ENCODE measurements at regions not wholly inside any gene's neighbourhood (a gene's known extent, or its start where the extent isn't known, plus 50 kb on each side); places are given as distances from the start of the nearest gene placed in this dataset.
A peak's percentile ranks its signal among the peaks of the same experiment; 100 is the strongest.

- Histone ChIP-seq H2BK12ac (ENCODE audit: insufficient read length, low read depth, low read length) (no peak overlapping the region), H3K4me1 (ENCODE audit: insufficient read depth, low read length) (peaks cover 10% of the 10 kb centered on the region; the same call in 1 of the 2 replicates), H4K8ac (replicated peaks; ENCODE audit: insufficient read length, low read depth, low read length) (no peak overlapping the region), H3K27ac (ENCODE audit: insufficient read length, low read depth, low read length) (no peak overlapping the region), H3K79me2 (ENCODE audit: insufficient read depth, low read length) (no peaks in the 10 kb centered on the region), H2BK120ac (ENCODE audit: low read depth, low read length, poor library complexity, severe bottlenecking) (no peak overlapping the region), H3K23ac (ENCODE audit: insufficient read length, low read depth, low read length) (no peak overlapping the region), H4K91ac (ENCODE audit: insufficient read length, low read depth, low read length) (no peak overlapping the region), H3K9ac (ENCODE audit: extremely low read depth, insufficient read length, low read length) (no peak overlapping the region), H3K79me1 (ENCODE audit: insufficient read depth, low read depth, low read length, poor library complexity, severe bottlenecking) (no peaks in the 10 kb centered on the region), H2BK5ac (ENCODE audit: insufficient read length, low read length) (no peak overlapping the region), H3K4me2 (ENCODE audit: insufficient read depth, insufficient read length, low read length) (no peak overlapping the region), H4K20me1 (ENCODE audit: control insufficient read depth, insufficient read depth, insufficient read length) (no peaks in the 10 kb centered on the region), H3K18ac (ENCODE audit: insufficient read length, low read depth, low read length) (no peak overlapping the region), H3K23me2 (ENCODE audit: insufficient read length, low read depth, low read length, poor library complexity, severe bottlenecking) (no peaks in the 10 kb centered on the region), H2AK5ac (ENCODE audit: insufficient read length, low read length) (no peak overlapping the region), H3K56ac (ENCODE audit: insufficient read length, low read depth, low read length) (no peak overlapping the region), H2AFZ (ENCODE audit: low read length) (no peak overlapping the region), H3K9me3 (ENCODE audit: control insufficient read depth, low read depth, low read length) (no peaks in the 10 kb centered on the region), H4K5ac (ENCODE audit: insufficient read length, low read depth, low read length) (no peak overlapping the region), H3K27me3 (ENCODE audit: insufficient read depth, low read length) (no peaks in the 10 kb centered on the region), H2BK20ac (ENCODE audit: low read depth, low read length, poor library complexity, severe bottlenecking) (no peak overlapping the region), H3K4ac (ENCODE audit: low read depth, low read length) (no peak overlapping the region), H3K14ac (ENCODE audit: insufficient read depth, low read length) (no peak overlapping the region), H2BK15ac (ENCODE audit: low read depth, low read length) (no peak overlapping the region), H3T11ph (ENCODE audit: low read length) (no peak overlapping the region)
- DNase-seq, result no peak
- H3K4me3 Mint-ChIP-seq, result no peak overlapping the region
- no peak for TF ChIP-seq CTCF (conservative IDR thresholded peaks at IDR 0.05)
- 100% methylated on average over 1 of the region's 8 CpGs for WGBS (ENCODE audit: extremely low coverage, insufficient read length, low lambda C conversion rate)
- H3K4me1 Mint-ChIP-seq, result peaks cover 37 to 40% of the 10 kb centered on the region in 2 experiments
- H3K27ac Mint-ChIP-seq, result peak overlapping the region in 2 of 3 experiments; percentile 39 to 68; a peak in 5 of 7 replicates
- no peaks in the 10 kb centered on the region for H3K27me3 Mint-ChIP-seq (ENCODE audit: low read depth)
- H3K9me3 Mint-ChIP-seq, result no peaks in the 10 kb centered on the region
- no peaks in the 10 kb centered on the region; a peak in 3 of 7 replicates for H3K36me3 Mint-ChIP-seq (ENCODE audit: insufficient read depth in 1 of 3, low read depth in 3 of 3)
Measured at GRCh38 chr13:99677116-99677951, 176.1 kb downstream of the TM9SF2 start.

All from H9 (cell line).